GM12878 (cell line): ENCODE measurements at regions not wholly inside any gene's neighbourhood (a gene's known extent, or its start where the extent isn't known, plus 50 kb on each side); places are given as distances from the start of the nearest gene placed in this dataset.

ENCODE experiments used
- ATAC-seq: fragments of 200-7000 bp; cut with Tn5 transposase; 3 replicates; pipeline ENCODE4 v1.9.1; 2020; ENCODE audit warnings: mild to moderate bottlenecking, moderate library complexity
- BruUV-seq: library from RNA; stranded (reverse); fragments of 400-500 nt; replicated peaks from 2 replicates; lab custom pipeline; 2021; lab: Mats Ljungman, UMichigan
- CTCF ChIA-PET: fragments of 300-600 bp; sonication (Branson Sonifier 250); formaldehyde crosslinking; extraction: SDS; loops from one replicate; lab custom pipeline; 2021; ENCODE audit warnings: inconsistent platforms; lab: Yijun Ruan, JAX
- POLR2A ChIA-PET: fragments of 350-600 bp; formaldehyde crosslinking; extraction: SDS; loops from one replicate; lab custom pipeline; 2021; ENCODE audit warnings: inconsistent platforms; lab: Charles Lee
- RAD21 ChIA-PET: fragments of 300-600 bp; sonication (Branson Sonifier 250); formaldehyde crosslinking; loops from one replicate; lab custom pipeline; 2023; ENCODE audit warnings: antibody characterized with exemption; ENCODE audit not compliant: unreplicated experiment; lab: Charles Lee
- SMC1A ChIA-PET: fragments of 300-600 bp; sonication (Branson Sonifier 250); formaldehyde crosslinking; loops from one replicate; lab custom pipeline; 2023; ENCODE audit not compliant: unreplicated experiment, uncharacterized antibody; lab: Charles Lee
- DNase-seq: peaks from one replicate; pipeline ENCODE4 v3.0.0-alpha.2; 2011; ENCODE audit warnings: low read depth, low spot score
- FAIRE-seq: peaks from 3 replicates; lab custom pipeline; 2011; peaks lifted over from hg19 to GRCh38; lab: Jason Lieb, UNC
- H2AFZ ChIP-seq: 2 replicates; pipeline ENCODE4 v1.6.0; 2011; ENCODE audit warnings: low read depth, low read length, control low read depth; ENCODE audit not compliant: control insufficient read depth
- H3K27ac ChIP-seq: 2 replicates; pipeline ENCODE4 v1.5.1; 2011; ENCODE audit warnings: control low read depth; ENCODE audit not compliant: control insufficient read depth, insufficient read depth
- H3K27me3 ChIP-seq, 2 experiments: replicated peaks in 1 of 2; 2 replicates each; pipeline versions ENCODE4 v1.6.0 to v1.6.1; 2011; ENCODE audit warnings: low read length in 1 of 2; ENCODE audit not compliant: control insufficient read depth in 2 of 2, insufficient read depth in 2 of 2
- H3K36me3 ChIP-seq, 2 experiments: 2 replicates each; pipeline ENCODE4 v1.5.1; 2011; ENCODE audit warnings: low read length in 1 of 2; ENCODE audit not compliant: control insufficient read depth in 2 of 2, insufficient read depth in 2 of 2
- H3K4me1 ChIP-seq: 2 replicates; pipeline ENCODE4 v1.6.1; 2011; ENCODE audit warnings: mild to moderate bottlenecking, low read length, moderate library complexity, mixed read lengths; ENCODE audit not compliant: control insufficient read depth, insufficient read depth
- H3K4me2 ChIP-seq: 2 replicates; pipeline ENCODE4 v1.6.0; 2011; ENCODE audit warnings: control low read depth; ENCODE audit not compliant: control insufficient read depth, insufficient read depth
- H3K4me3 ChIP-seq: fragments of 200-600 bp; sonication (generic); 2 replicates; pipeline ENCODE4 v1.5.1; 2016
- H3K79me2 ChIP-seq: 2 replicates; pipeline ENCODE4 v1.6.0; 2011; ENCODE audit warnings: low read length; ENCODE audit not compliant: control insufficient read depth, insufficient read depth
- H3K9ac ChIP-seq: 2 replicates; pipeline ENCODE4 v1.8.0; 2011; ENCODE audit warnings: low read length, control low read depth, mixed read lengths; ENCODE audit not compliant: control insufficient read depth, insufficient read depth
- H3K9me3 ChIP-seq: replicated peaks from 3 replicates; pipeline ENCODE4 v1.5.1; 2011; ENCODE audit warnings: mild to moderate bottlenecking, low read length; ENCODE audit not compliant: control insufficient read depth, insufficient read depth
- H4K20me1 ChIP-seq: 2 replicates; pipeline ENCODE4 v1.6.0; 2011; ENCODE audit not compliant: control insufficient read depth, insufficient read depth
- ATF7 ChIP-seq: fragments of 450-650 bp; IDR thresholded peaks from 2 replicates; pipeline ENCODE4 v1.6.1; 2016; ENCODE audit warnings: low read depth, mild to moderate bottlenecking
- BCLAF1 ChIP-seq: fragments of 450-650 bp; IDR thresholded peaks from 2 replicates; pipeline ENCODE4 v1.6.1; 2017; ENCODE audit warnings: antibody characterized with exemption, mild to moderate bottlenecking, moderate library complexity
- CREB1 ChIP-seq: IDR thresholded peaks from 2 replicates; pipeline ENCODE4 v1.6.1; 2012; ENCODE audit warnings: low read depth, mild to moderate bottlenecking, inconsistent platforms
- CREM ChIP-seq: IDR thresholded peaks from 2 replicates; pipeline ENCODE4 v1.6.1; 2014; ENCODE audit warnings: antibody characterized with exemption, low read depth
- FOS ChIP-seq: IDR thresholded peaks from 3 replicates; pipeline ENCODE4 v1.6.1; 2011; ENCODE audit warnings: borderline replicate concordance; ENCODE audit not compliant: insufficient read length; ENCODE audit errors: extremely low read depth
- FOXK2 ChIP-seq: fragments of 450-650 bp; IDR thresholded peaks from 2 replicates; pipeline ENCODE4 v1.6.1; 2017; ENCODE audit warnings: mild to moderate bottlenecking, moderate library complexity
- HCFC1 ChIP-seq: fragments of 150-350 bp; IDR thresholded peaks from 2 replicates; pipeline ENCODE4 v1.6.1; 2014; ENCODE audit warnings: low read length
- IKZF1 ChIP-seq: fragments of 450-650 bp; conservative IDR thresholded peaks from 2 replicates; pipeline ENCODE4 v1.6.1; 2017; ENCODE audit warnings: antibody characterized with exemption, mild to moderate bottlenecking
- MYC ChIP-seq: IDR thresholded peaks from 2 replicates; pipeline ENCODE4 v1.6.1; 2011; ENCODE audit warnings: mild to moderate bottlenecking, low read length, moderate library complexity, inconsistent platforms; ENCODE audit not compliant: insufficient read depth, insufficient replicate concordance, insufficient read length, severe bottlenecking
- RB1 ChIP-seq: fragments of 450-650 bp; formaldehyde crosslinking; IDR thresholded peaks from 2 replicates; pipeline ENCODE4 v1.6.1; 2017; ENCODE audit warnings: mild to moderate bottlenecking, borderline replicate concordance
- RUNX3 ChIP-seq: IDR thresholded peaks from 2 replicates; pipeline ENCODE4 v1.6.1; 2012; ENCODE audit warnings: low read length, inconsistent platforms
- SMAD5 ChIP-seq: IDR thresholded peaks from 2 replicates; pipeline ENCODE4 v1.6.1; 2016; ENCODE audit warnings: antibody characterized with exemption, low read depth
- SP1 ChIP-seq: IDR thresholded peaks from one replicate; pipeline ENCODE4 v1.6.1; 2011; ENCODE audit warnings: low read depth, low read length
- SREBF2 ChIP-seq: IDR thresholded peaks from 2 replicates; pipeline ENCODE4 v1.6.1; 2012; ENCODE audit warnings: mild to moderate bottlenecking, low read length
- TBL1XR1 ChIP-seq: IDR thresholded peaks from 2 replicates; pipeline ENCODE4 v1.6.1; 2012; ENCODE audit warnings: low read depth, low read length, improper control_type of control experiment
- WGBS: methylation state at CpG from one replicate; pipeline ENCODE4 v1.1.6; 2016; ENCODE audit warnings: low lambda C conversion rate; ENCODE audit not compliant: insufficient replicate concordance, insufficient coverage; ENCODE audit errors: missing lambda C conversion rate; 5-methylcytosine and 5-hydroxymethylcytosine counted together
- in situ Hi-C: fragments of 300-500 bp; cut with MboI; formaldehyde crosslinking; loops from 9 replicates; pipeline ENCODE4 v1.14.3; 2018; ENCODE audit warnings: mixed read lengths
- intact Hi-C: fragments of 100-400 bp; cut with micrococcal nuclease; formaldehyde crosslinking; loops from one replicate; pipeline ENCODE4 v1.14.2; 2022; ENCODE audit not compliant: unreplicated experiment

- no TSS peak for BruUV-seq
- Histone ChIP-seq H3K9ac (no peak overlapping the region), H3K27me3 (no peaks in the 10 kb centered on the region), H3K4me2 (no peak overlapping the region), H3K9me3 (no peaks in the 10 kb centered on the region), H2AFZ (no peak overlapping the region), H3K36me3 (no peaks in the 10 kb centered on the region), H3K4me3 (no peak overlapping the region), H3K79me2 (no peaks in the 10 kb centered on the region), H4K20me1 (no peaks in the 10 kb centered on the region), H3K27ac (no peak overlapping the region), H3K4me1 (no peaks in the 10 kb centered on the region)
- CTCF ChIA-PET, result no interaction called here
- ATAC-seq, result no peak
- no peak for DNase-seq
- POLR2A ChIA-PET, result no interaction called here
- no peak for FAIRE-seq
- WGBS, result 0% methylated on average over 1 of the region's 1 CpG
- intact Hi-C loops (no loop called here), in situ Hi-C loops (no loop called here)
- TF ChIP-seq CREB1 (no peak), TBL1XR1 (no peak), BCLAF1 (no peak), SP1 (no peak), SMAD5 (no peak), IKZF1 (no peak), FOS (no peak), RUNX3 (no peak), FOXK2 (no peak), MYC (no peak), CREM (no peak), SREBF2 (no peak), RB1 (no peak), HCFC1 (no peak), ATF7 (no peak)
- SMC1A ChIA-PET, result interaction anchor here (1.2 kb wide), 1 partner anchor 23 kb away, joined by 4 read pairs; no protein-coding TSS in a partner anchor
- RAD21 ChIA-PET, result interaction anchor here (0.9 kb wide), 1 partner anchor 43 kb away, joined by 3 read pairs; no protein-coding TSS in a partner anchor
These were observed 159.8 kb upstream of the ZRANB2 start for GRCh38 chr1:71240656-71241055.
